SK-N-SH (cell line): ENCODE measurements at regions not wholly inside any gene's neighbourhood (a gene's known extent, or its start where the extent isn't known, plus 50 kb on each side); places are given as distances from the start of the nearest gene placed in this dataset.

ENCODE experiments used
- CTCF ChIA-PET: fragments of 300-600, 350-600 bp; formaldehyde crosslinking; extraction: SDS; loops from one replicate; lab custom pipeline; 2021; lab: Yijun Ruan, JAX
- POLR2A ChIA-PET: fragments of 350-600 bp; sonication (Branson Sonifier 250); formaldehyde crosslinking; extraction: SDS; loops from one replicate; lab custom pipeline; 2020; ENCODE audit warnings: antibody characterized with exemption, inconsistent platforms; lab: Yijun Ruan, JAX
- DNase-seq: peaks from one replicate; pipeline ENCODE4 v3.0.0; 2012
- H2AFZ ChIP-seq: fragments of 200-600 bp; sonication (generic); 2 replicates; pipeline ENCODE4 v1.8.1; 2016; ENCODE audit warnings: antibody characterized with exemption, mild to moderate bottlenecking, low read depth
- H3F3A ChIP-seq: fragments of 200-600 bp; sonication (generic); replicated peaks from 2 replicates; pipeline ENCODE3; 2016; ENCODE audit warnings: antibody characterized with exemption, mild to moderate bottlenecking; ENCODE audit not compliant: insufficient read depth
- H3K27ac ChIP-seq, 2 experiments: fragments of 200-500 bp in 1 of 2; fragments of 200-600 bp in 1 of 2; sonication (Bioruptor generic) in 1 of 2; sonication (generic), shearing (Covaris generic) in 1 of 2; 2 replicates each; pipeline versions ENCODE4 v1.5.1 to v1.6.1; 2014 to 2016; ENCODE audit warnings: low read depth in 2 of 2, inconsistent platforms in 1 of 2, low read length in 1 of 2, mild to moderate bottlenecking in 1 of 2, mixed read lengths in 1 of 2
- H3K27me3 ChIP-seq: fragments of 200-600 bp; sonication (generic), shearing (Covaris generic); 2 replicates; pipeline ENCODE4 v1.6.1; 2016; ENCODE audit warnings: mixed run types; ENCODE audit not compliant: insufficient read depth
- H3K36me3 ChIP-seq, 2 experiments: fragments of 200-500 bp in 1 of 2; fragments of 200-600 bp in 1 of 2; sonication (Bioruptor generic) in 1 of 2; sonication (generic) in 1 of 2; replicated peaks in 1 of 2; 2 replicates each; pipeline versions ENCODE3 to v1.5.1; 2014 to 2016; ENCODE audit warnings: low read length in 1 of 2, mild to moderate bottlenecking in 1 of 2; ENCODE audit not compliant: insufficient read depth in 2 of 2, control insufficient read depth in 1 of 2
- H3K4me1 ChIP-seq, 2 experiments: fragments of 200-500 bp in 1 of 2; fragments of 200-600 bp in 1 of 2; sonication (Bioruptor generic) in 1 of 2; sonication (generic), shearing (Covaris generic) in 1 of 2; 2 replicates each; pipeline versions ENCODE4 v1.5.1 to v1.6.1; 2014 to 2016; ENCODE audit warnings: low read depth in 1 of 2, low read length in 1 of 2, mixed run types in 1 of 2; ENCODE audit not compliant: insufficient read depth in 2 of 2, control insufficient read depth in 1 of 2
- H3K4me2 ChIP-seq: fragments of 200-600 bp; sonication (generic), shearing (Covaris generic); 2 replicates; pipeline ENCODE4 v1.6.1; 2017; ENCODE audit warnings: mixed run types
- H3K4me3 ChIP-seq, 2 experiments: fragments of 200-500 bp in 1 of 2; fragments of 200-600 bp in 1 of 2; sonication (Bioruptor generic) in 1 of 2; sonication (generic), shearing (Covaris generic) in 1 of 2; 2 replicates each; pipeline versions ENCODE4 v1.5.1 to v1.8.1; 2014 to 2016; ENCODE audit warnings: low read depth in 2 of 2, inconsistent platforms in 1 of 2, low read length in 1 of 2, mild to moderate bottlenecking in 1 of 2, mixed read lengths in 1 of 2, moderate library complexity in 1 of 2
- H3K79me2 ChIP-seq: fragments of 200-600 bp; sonication (generic); 2 replicates; pipeline ENCODE4 v1.8.1; 2017; ENCODE audit warnings: mild to moderate bottlenecking; ENCODE audit not compliant: insufficient read depth
- H3K9ac ChIP-seq: fragments of 200-600 bp; sonication (generic); 2 replicates; pipeline ENCODE4 v1.6.1; 2017; ENCODE audit warnings: mixed run types
- H3K9me2 ChIP-seq: fragments of 200-600 bp; sonication (generic); 2 replicates; pipeline ENCODE4 v1.6.1; 2017; ENCODE audit warnings: mixed run types
- H3K9me3 ChIP-seq: fragments of 200-600 bp; sonication (generic); 2 replicates; pipeline ENCODE4 v1.6.1; 2017; ENCODE audit warnings: mixed run types, mild to moderate bottlenecking, moderate library complexity
- H4K20me1 ChIP-seq: fragments of 200-600 bp; sonication (generic); 2 replicates; pipeline ENCODE4 v1.6.1; 2017; ENCODE audit warnings: mild to moderate bottlenecking, mixed run types; ENCODE audit not compliant: insufficient read depth
- EP300 ChIP-seq, 2 experiments: IDR thresholded peaks; 2 replicates each; pipeline versions ENCODE4 v1.4.0 to v1.6.1; 2012; ENCODE audit warnings: borderline replicate concordance in 1 of 2, low read depth in 1 of 2, low read length in 1 of 2
- MAX ChIP-seq: IDR thresholded peaks from 2 replicates; pipeline ENCODE4 v1.4.0; 2012; ENCODE audit warnings: low read depth
- NRF1 ChIP-seq: IDR thresholded peaks from 2 replicates; pipeline ENCODE4 v1.6.1; 2012; ENCODE audit warnings: low read depth, mild to moderate bottlenecking, low read length
- RFX5 ChIP-seq: IDR thresholded peaks from 2 replicates; pipeline ENCODE4 v1.6.1; 2012; ENCODE audit warnings: mild to moderate bottlenecking, improper control_type of control experiment, low read length
- RXRA ChIP-seq: IDR thresholded peaks from 2 replicates; pipeline ENCODE4 v1.4.0; 2012; ENCODE audit warnings: low read depth, mild to moderate bottlenecking, borderline replicate concordance
- SIN3A ChIP-seq: IDR thresholded peaks from 2 replicates; pipeline ENCODE4 v1.6.1; 2012; ENCODE audit warnings: low read depth, mild to moderate bottlenecking, low read length, moderate library complexity, borderline replicate concordance
- USF2 ChIP-seq: fragments of 150-350 bp; IDR thresholded peaks from 2 replicates; pipeline ENCODE4 v1.6.1; 2017; ENCODE audit warnings: antibody characterized with exemption, low read length, low read depth, borderline replicate concordance
- YY1 ChIP-seq: IDR thresholded peaks from 2 replicates; pipeline ENCODE4 v1.4.0; 2012; ENCODE audit warnings: low read depth, mild to moderate bottlenecking
- ZBTB33 ChIP-seq: IDR thresholded peaks from 2 replicates; pipeline ENCODE4 v1.4.0; 2012; ENCODE audit warnings: low read depth, borderline replicate concordance
- WGBS: methylation state at CpG from one replicate; pipeline ENCODE4 v1.1.6; 2017; ENCODE audit warnings: low lambda C conversion rate; 5-methylcytosine and 5-hydroxymethylcytosine counted together

- Histone ChIP-seq H3K36me3 (no peaks in the 10 kb centered on the region), H3K9ac (no peak overlapping the region), H3F3A (no peaks in the 10 kb centered on the region), H3K9me2 (no peaks in the 10 kb centered on the region), H3K4me3 (no peak overlapping the region), H4K20me1 (no peaks in the 10 kb centered on the region), H3K9me3 (no peaks in the 10 kb centered on the region), H3K79me2 (no peaks in the 10 kb centered on the region), H3K4me1 (peaks cover 0 to 12% of the 10 kb centered on the region in 2 experiments; a peak in 2 of 4 replicates), H2AFZ (no peak overlapping the region), H3K27me3 (no peaks in the 10 kb centered on the region), H3K27ac (peak overlapping the region in 1 of 2 experiments; percentile 19; a peak in 1 of 4 replicates), H3K4me2 (no peak overlapping the region)
- WGBS = 71% methylated on average over 5 of the region's 5 CpGs
- no peak for TF ChIP-seq YY1
- TF ChIP-seq MAX = no peak
- ChIA-PET CTCF (interaction anchor here (1.5 to 1.7 kb wide), 3 partner anchors 8 to 16 kb away, joined by 3 to 4 read pairs (median 4); no protein-coding TSS in a partner anchor), POLR2A (interaction anchor here (0.6 kb wide), 1 partner anchor 57 kb away, joined by 3 read pairs; no protein-coding TSS in a partner anchor)
- no peak for DNase-seq
Observed at GRCh38 chr17:71168053-71168741, 952.6 kb upstream of the SOX9 start.

- Histone ChIP-seq H3K9me2 (no peaks in the 10 kb centered on the region), H3K4me2 (no peak overlapping the region), H3K4me3 (no peak overlapping the region), H2AFZ (no peak overlapping the region), H3F3A (no peaks in the 10 kb centered on the region), H3K79me2 (no peaks in the 10 kb centered on the region), H3K27me3 (no peaks in the 10 kb centered on the region), H3K36me3 (no peaks in the 10 kb centered on the region), H3K9me3 (no peaks in the 10 kb centered on the region), H3K4me1 (peaks cover 0 to 6% of the 10 kb centered on the region in 2 experiments; a peak in 2 of 4 replicates), H3K9ac (no peak overlapping the region), H3K27ac (no peak overlapping the region), H4K20me1 (no peaks in the 10 kb centered on the region)
- TF ChIP-seq RFX5 (no peak), ZBTB33 (no peak), NRF1 (no peak), EP300 (IDR thresholded peaks at IDR 0.05; ENCODE audit: borderline replicate concordance in 1 of 2, low read depth in 1 of 2, low read length in 1 of 2) (no peak), SIN3A (no peak), YY1 (no peak), USF2 (no peak), RXRA (no peak)
- ChIA-PET CTCF (interaction anchor here (1.3 kb wide), 1 partner anchor 20 kb away, joined by 3 read pairs; no protein-coding TSS in a partner anchor), POLR2A (no interaction called here)
- DNase-seq = no peak
Observed at GRCh38 chr17:71170070-71170469, 950.8 kb upstream of the SOX9 start.
